ENCODE measurements at regions not wholly inside any gene's neighbourhood (a gene's known extent, or its start where the extent isn't known, plus 50 kb on each side); places are given as distances from the start of the nearest gene placed in this dataset.

- Mint-ChIP-seq H3K9me3 (ENCODE audit: insufficient read depth) (no peaks in the 10 kb centered on the region), H3K4me1 (peaks cover 7% of the 10 kb centered on the region), H3K27ac (no peak overlapping the region), H3K4me3 (no peak overlapping the region), H3K27me3 (no peaks in the 10 kb centered on the region)
- Histone ChIP-seq H3K36me3 (replicated peaks in 1 of 2; ENCODE audit: control extremely low read depth in 1 of 2, control insufficient read depth in 1 of 2, extremely low read depth in 1 of 2, insufficient read depth in 2 of 2, low read length in 1 of 2) (no peaks in the 10 kb centered on the region), H3K9ac (ENCODE audit: low read length) (no peak overlapping the region), H3K79me2 (ENCODE audit: control insufficient read depth, insufficient read depth, low read length) (no peaks in the 10 kb centered on the region), H3K27ac (ENCODE audit: low read length in 2 of 2) (no peak overlapping the region), H3K4me3 (ENCODE audit: control extremely low read depth in 1 of 5, extremely low read depth in 1 of 5, insufficient read depth in 1 of 5, low read depth in 2 of 5, low read length in 4 of 5) (no peak overlapping the region), H2AFZ (ENCODE audit: insufficient read depth, low read depth, low read length, poor library complexity, severe bottlenecking) (no peak overlapping the region), H4K20me1 (ENCODE audit: control insufficient read depth, insufficient read depth, low read length, poor library complexity, severe bottlenecking) (no peaks in the 10 kb centered on the region), H3K27me3 (replicated peaks in 1 of 4; ENCODE audit: control extremely low read depth in 1 of 4, control insufficient read depth in 3 of 4, insufficient read depth in 4 of 4, low read length in 3 of 4) (no peaks in the 10 kb centered on the region), H3K9me3 (ENCODE audit: control extremely low read depth in 1 of 3, control insufficient read depth in 2 of 3, insufficient read depth in 1 of 3, low read length in 2 of 3) (peaks cover 0 to 7% (median 0%) of the 10 kb centered on the region in 3 donors), H3K4me1 (ENCODE audit: control insufficient read depth in 2 of 2, insufficient read depth in 2 of 2, low read length in 2 of 2) (no peaks in the 10 kb centered on the region), H3K4me2 (replicated peaks; ENCODE audit: low read depth, low read length, poor library complexity, severe bottlenecking) (no peak overlapping the region)
- DNase-seq (no peak), ATAC-seq (ENCODE audit: low read depth) (no peak)
- WGBS (ENCODE audit: insufficient coverage): no CpG with 5 or more reads among the region's 1 CpG
- CTCF ChIA-PET: no interaction called here
- intact Hi-C loops (cut with micrococcal nuclease): no loop called here
- POLR2A ChIA-PET: no interaction called here
- no peak for TF ChIP-seq EZH2 (IDR thresholded peaks at IDR 0.05; ENCODE audit: borderline replicate concordance, insufficient read depth, low read depth, low read length, poor library complexity, severe bottlenecking)
- TF ChIP-seq CTCF (IDR thresholded peaks at IDR 0.05): no peak
Observed at GRCh38 chr2:194086129-194086528, 1570.9 kb upstream of the SLC39A10 start.

- Mint-ChIP-seq H3K27me3 (no peaks in the 10 kb centered on the region), H3K4me3 (no peak overlapping the region), H3K27ac (no peak overlapping the region), H3K4me1 (no peaks in the 10 kb centered on the region), H3K9me3 (ENCODE audit: insufficient read depth) (no peaks in the 10 kb centered on the region)
- WGBS (ENCODE audit: insufficient coverage): no CpG with 5 or more reads among the region's 3 CpGs
- Histone ChIP-seq H3K4me2 (replicated peaks; ENCODE audit: low read depth, low read length, poor library complexity, severe bottlenecking) (no peak overlapping the region), H3K9ac (ENCODE audit: low read length) (no peak overlapping the region), H3K27ac (ENCODE audit: low read length in 2 of 2) (no peak overlapping the region), H3K27me3 (replicated peaks in 1 of 4; ENCODE audit: control extremely low read depth in 1 of 4, control insufficient read depth in 3 of 4, insufficient read depth in 4 of 4, low read length in 3 of 4) (no peaks in the 10 kb centered on the region), H4K20me1 (ENCODE audit: control insufficient read depth, insufficient read depth, low read length, poor library complexity, severe bottlenecking) (no peaks in the 10 kb centered on the region), H3K79me2 (ENCODE audit: control insufficient read depth, insufficient read depth, low read length) (no peaks in the 10 kb centered on the region), H3K4me3 (ENCODE audit: control extremely low read depth in 1 of 5, extremely low read depth in 1 of 5, insufficient read depth in 1 of 5, low read depth in 2 of 5, low read length in 4 of 5) (no peak overlapping the region), H3K36me3 (replicated peaks in 1 of 2; ENCODE audit: control extremely low read depth in 1 of 2, control insufficient read depth in 1 of 2, extremely low read depth in 1 of 2, insufficient read depth in 2 of 2, low read length in 1 of 2) (no peaks in the 10 kb centered on the region), H3K9me3 (ENCODE audit: control extremely low read depth in 1 of 3, control insufficient read depth in 2 of 3, insufficient read depth in 1 of 3, low read length in 2 of 3) (no peaks in the 10 kb centered on the region), H2AFZ (ENCODE audit: insufficient read depth, low read depth, low read length, poor library complexity, severe bottlenecking) (no peak overlapping the region), H3K4me1 (ENCODE audit: control insufficient read depth in 2 of 2, insufficient read depth in 2 of 2, low read length in 2 of 2) (no peaks in the 10 kb centered on the region)
- DNase-seq (no peak), ATAC-seq (ENCODE audit: low read depth) (no peak)
- ChIA-PET CTCF (no interaction called here), POLR2A (no interaction called here)
- TF ChIP-seq CTCF (IDR thresholded peaks at IDR 0.05) (no peak), EZH2 (IDR thresholded peaks at IDR 0.05; ENCODE audit: borderline replicate concordance, insufficient read depth, low read depth, low read length, poor library complexity, severe bottlenecking) (no peak)
- intact Hi-C loops (cut with micrococcal nuclease): no loop called here
Observed at GRCh38 chr2:194079989-194080388, 1577.0 kb upstream of the SLC39A10 start.

All from B cell (primary cell).